ENCODE measurements at regions not wholly inside any gene's neighbourhood (a gene's known extent, or its start where the extent isn't known, plus 50 kb on each side); places are given as distances from the start of the nearest gene placed in this dataset.

DNA sequence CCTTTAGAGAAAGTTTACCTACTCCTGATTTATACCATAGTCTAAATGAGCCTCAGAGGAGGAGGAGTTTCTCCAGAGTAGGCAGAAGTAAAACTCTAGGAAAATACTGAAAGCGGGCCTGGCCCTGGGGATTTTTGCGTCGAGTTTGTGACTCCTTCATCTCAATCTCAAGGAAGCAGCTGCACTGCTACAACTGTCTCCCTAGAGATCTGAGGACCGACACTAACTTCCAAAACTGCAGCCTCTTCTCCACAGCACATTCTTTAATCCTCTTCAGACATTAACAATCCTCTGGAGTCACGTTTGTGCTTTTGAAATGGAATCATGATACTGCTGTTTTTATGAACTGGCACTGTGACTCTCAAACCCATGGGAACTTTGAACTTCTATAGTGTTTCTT, 281.4 kb downstream of the KCNS3 start:
- TF ChIP-seq, protein P1, sequence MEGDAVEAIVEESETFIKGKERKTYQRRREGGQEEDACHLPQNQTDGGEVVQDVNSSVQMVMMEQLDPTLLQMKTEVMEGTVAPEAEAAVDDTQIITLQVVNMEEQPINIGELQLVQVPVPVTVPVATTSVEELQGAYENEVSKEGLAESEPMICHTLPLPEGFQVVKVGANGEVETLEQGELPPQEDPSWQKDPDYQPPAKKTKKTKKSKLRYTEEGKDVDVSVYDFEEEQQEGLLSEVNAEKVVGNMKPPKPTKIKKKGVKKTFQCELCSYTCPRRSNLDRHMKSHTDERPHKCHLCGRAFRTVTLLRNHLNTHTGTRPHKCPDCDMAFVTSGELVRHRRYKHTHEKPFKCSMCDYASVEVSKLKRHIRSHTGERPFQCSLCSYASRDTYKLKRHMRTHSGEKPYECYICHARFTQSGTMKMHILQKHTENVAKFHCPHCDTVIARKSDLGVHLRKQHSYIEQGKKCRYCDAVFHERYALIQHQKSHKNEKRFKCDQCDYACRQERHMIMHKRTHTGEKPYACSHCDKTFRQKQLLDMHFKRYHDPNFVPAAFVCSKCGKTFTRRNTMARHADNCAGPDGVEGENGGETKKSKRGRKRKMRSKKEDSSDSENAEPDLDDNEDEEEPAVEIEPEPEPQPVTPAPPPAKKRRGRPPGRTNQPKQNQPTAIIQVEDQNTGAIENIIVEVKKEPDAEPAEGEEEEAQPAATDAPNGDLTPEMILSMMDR (IDR thresholded peaks at IDR 0.05 in 8 of 11, conservative IDR thresholded peaks at IDR 0.05 in 3 of 11): no peak
- no peak for TF ChIP-seq POLR2A (IDR thresholded peaks at IDR 0.05)
- no peak for TF ChIP-seq POLR2AphosphoS5 (IDR thresholded peaks at IDR 0.05)

Data from spleen (tissue), 7 donors.